Common myeloid progenitor, CD34-positive (primary cell): ENCODE measurements at regions not wholly inside any gene's neighbourhood (a gene's known extent, or its start where the extent isn't known, plus 50 kb on each side); places are given as distances from the start of the nearest gene placed in this dataset.

Experiments
- CTCF ChIA-PET: fragments of 350-600 bp; sonication (Branson Sonifier 250); formaldehyde crosslinking; loops from one replicate; lab custom pipeline; 2021; ENCODE audit warnings: antibody characterized with exemption; lab: Charles Lee
- POLR2A ChIA-PET: fragments of 350-600 bp; sonication (Branson Sonifier 250); formaldehyde crosslinking; loops from one replicate; lab custom pipeline; 2021; ENCODE audit warnings: antibody characterized with exemption; lab: Charles Lee
- DNase-seq, 3 donors: peaks; one replicate each; pipeline versions ENCODE4 v3.0.0 to v3.0.0-alpha.2; 2013
- H3K27ac ChIP-seq, 2 experiments: 1 replicate in 1 of 2; 2 replicates in 1 of 2; pipeline ENCODE4 v1.7.0; 2013; ENCODE audit warnings: inconsistent platforms in 2 of 2, low read length in 2 of 2, mild to moderate bottlenecking in 2 of 2, low read depth in 1 of 2, moderate library complexity in 1 of 2; ENCODE audit not compliant: severe bottlenecking in 2 of 2, insufficient read depth in 1 of 2, poor library complexity in 1 of 2
- H3K27me3 ChIP-seq, 5 experiments: replicated peaks in 2 of 5; 1 replicate in 3 of 5; 2 replicates in 2 of 5; pipeline versions ENCODE4 v1.6.1 to v1.7.0; 2013; ENCODE audit warnings: low read length in 4 of 5, mild to moderate bottlenecking in 2 of 5, moderate library complexity in 2 of 5, inconsistent platforms in 1 of 5; ENCODE audit not compliant: insufficient read depth in 5 of 5, control insufficient read depth in 4 of 5
- H3K36me3 ChIP-seq, 4 experiments: 1 replicate in 2 of 4; 2 replicates in 2 of 4; pipeline versions ENCODE4 v1.6.1 to v1.7.0; 2013; ENCODE audit warnings: low read length in 3 of 4, control low read depth in 1 of 4, mild to moderate bottlenecking in 1 of 4; ENCODE audit not compliant: control insufficient read depth in 4 of 4, insufficient read depth in 4 of 4
- H3K4me1 ChIP-seq, 4 experiments: 1 replicate in 3 of 4; 2 replicates in 1 of 4; pipeline versions ENCODE4 v1.6.1 to v1.7.1; 2013; ENCODE audit warnings: low read length in 3 of 4, mild to moderate bottlenecking in 3 of 4, control low read depth in 1 of 4, inconsistent platforms in 1 of 4, moderate library complexity in 1 of 4; ENCODE audit not compliant: control insufficient read depth in 4 of 4, insufficient read depth in 4 of 4; ENCODE audit errors: control extremely low read depth in 1 of 4
- H3K4me3 ChIP-seq, 7 experiments: 1 replicate in 4 of 7; 2 replicates in 3 of 7; pipeline versions ENCODE4 v1.5.1 to v1.7.0; 2013; ENCODE audit warnings: mild to moderate bottlenecking in 7 of 7, low read length in 6 of 7, moderate library complexity in 6 of 7, inconsistent platforms in 2 of 7, low read depth in 2 of 7, control low read depth in 1 of 7; ENCODE audit not compliant: insufficient read depth in 4 of 7, control insufficient read depth in 1 of 7; ENCODE audit errors: extremely low read depth in 1 of 7
- H3K9me3 ChIP-seq, 5 experiments: 1 replicate in 4 of 5; 2 replicates in 1 of 5; pipeline versions ENCODE4 v1.6.1 to v1.7.1; 2013; ENCODE audit warnings: low read length in 4 of 5, mild to moderate bottlenecking in 2 of 5, inconsistent platforms in 1 of 5, low read depth in 1 of 5, moderate library complexity in 1 of 5; ENCODE audit not compliant: control insufficient read depth in 4 of 5, insufficient read depth in 2 of 5; ENCODE audit errors: control extremely low read depth in 1 of 5
- WGBS: methylation state at CpG from one replicate; pipeline ENCODE4 v1.1.5; 2013; ENCODE audit not compliant: insufficient coverage; 5-methylcytosine and 5-hydroxymethylcytosine counted together

DNA sequence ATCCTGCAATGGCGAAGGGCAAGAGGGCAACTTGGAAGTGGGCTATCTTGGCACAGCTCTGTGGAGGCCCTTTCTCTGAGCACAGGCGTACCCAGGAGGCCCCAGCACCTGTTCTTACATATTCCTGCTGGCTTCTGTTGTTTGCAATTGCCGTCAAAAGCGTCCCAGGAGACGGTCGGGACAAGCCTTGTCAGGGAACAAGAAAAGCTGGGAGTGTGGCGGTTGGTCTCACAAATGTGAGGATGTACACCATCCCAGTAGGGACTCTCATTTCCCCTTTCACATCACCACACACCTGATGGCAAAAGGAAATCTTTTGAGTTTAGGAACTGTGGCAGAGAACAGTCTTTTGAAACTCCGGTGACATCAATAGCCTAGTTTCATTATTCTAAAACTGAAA, 94.7 kb upstream of the EFEMP1 start:
- H3K9me3 ChIP-seq, result no peaks in the 10 kb centered on the region
- WGBS, result 94% methylated on average over 6 of the region's 8 CpGs
- H3K4me1 ChIP-seq, result no peaks in the 10 kb centered on the region
- DNase-seq, result no peak
- ChIA-PET CTCF (no interaction called here), POLR2A (no interaction called here)
- no peak overlapping the region for H3K27ac ChIP-seq
- no peaks in the 10 kb centered on the region for H3K36me3 ChIP-seq
- no peak overlapping the region for H3K4me3 ChIP-seq
- H3K27me3 ChIP-seq, result peaks cover 0 to 3% (median 0%) of the 10 kb centered on the region in 5 experiments

DNA sequence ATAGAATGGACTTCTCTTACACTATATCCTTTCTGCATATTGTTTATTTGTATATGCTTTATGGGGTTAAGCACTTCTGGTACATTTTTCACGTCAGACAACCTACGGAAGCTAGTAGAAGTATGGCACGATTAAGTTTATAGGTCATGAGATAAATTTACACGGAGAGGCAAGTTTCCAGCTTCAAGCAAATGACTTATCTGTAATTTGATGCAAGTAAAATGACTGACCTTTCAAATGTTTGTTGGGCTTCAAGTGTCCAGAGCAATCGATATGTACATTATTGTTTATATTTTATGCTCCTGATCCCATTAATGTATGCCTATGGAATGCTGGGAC, 97.5 kb upstream of the EFEMP1 start:
- Histone ChIP-seq H3K27me3 (peaks cover 0 to 3% (median 0%) of the 10 kb centered on the region in 5 experiments), H3K9me3 (no peaks in the 10 kb centered on the region), H3K4me1 (no peaks in the 10 kb centered on the region), H3K4me3 (no peak overlapping the region), H3K27ac (no peak overlapping the region), H3K36me3 (no peaks in the 10 kb centered on the region)
- 84% methylated on average over 4 of the region's 5 CpGs for WGBS
- ChIA-PET POLR2A (no interaction called here), CTCF (interaction anchor here (1.5 kb wide), 1 partner anchor 11 kb away, joined by 4 read pairs; no protein-coding TSS in a partner anchor)
- no peak for DNase-seq

DNA sequence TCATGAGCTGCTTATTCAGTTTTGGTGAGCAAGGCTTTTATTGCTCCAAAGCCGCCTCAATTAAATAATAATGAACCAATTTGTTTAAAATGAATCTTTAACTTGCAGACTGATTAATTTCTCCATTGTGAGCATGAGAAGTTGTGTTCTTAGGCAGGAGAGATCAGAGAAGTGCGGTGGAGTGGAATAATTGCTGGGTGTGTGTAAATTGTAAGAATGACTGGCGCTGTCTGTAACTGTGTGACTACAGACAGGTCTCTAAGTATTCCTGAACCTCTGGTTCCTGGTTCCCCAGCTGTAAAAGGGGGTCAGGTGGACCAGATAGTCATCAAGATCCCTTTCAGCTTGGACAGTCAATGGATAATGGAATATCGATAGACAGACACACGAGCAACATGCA, 98.0 kb upstream of the EFEMP1 start:
- POLR2A ChIA-PET, result no interaction called here
- WGBS, result 96% methylated on average over 2 of the region's 5 CpGs
- H3K9me3 ChIP-seq, result no peaks in the 10 kb centered on the region
- H3K4me3 ChIP-seq, result no peak overlapping the region
- no peak for DNase-seq
- CTCF ChIA-PET, result no interaction called here
- no peaks in the 10 kb centered on the region for H3K36me3 ChIP-seq
- H3K27ac ChIP-seq, result no peak overlapping the region
- peaks cover 0 to 3% (median 0%) of the 10 kb centered on the region in 5 experiments for H3K27me3 ChIP-seq
- no peaks in the 10 kb centered on the region for H3K4me1 ChIP-seq

DNA sequence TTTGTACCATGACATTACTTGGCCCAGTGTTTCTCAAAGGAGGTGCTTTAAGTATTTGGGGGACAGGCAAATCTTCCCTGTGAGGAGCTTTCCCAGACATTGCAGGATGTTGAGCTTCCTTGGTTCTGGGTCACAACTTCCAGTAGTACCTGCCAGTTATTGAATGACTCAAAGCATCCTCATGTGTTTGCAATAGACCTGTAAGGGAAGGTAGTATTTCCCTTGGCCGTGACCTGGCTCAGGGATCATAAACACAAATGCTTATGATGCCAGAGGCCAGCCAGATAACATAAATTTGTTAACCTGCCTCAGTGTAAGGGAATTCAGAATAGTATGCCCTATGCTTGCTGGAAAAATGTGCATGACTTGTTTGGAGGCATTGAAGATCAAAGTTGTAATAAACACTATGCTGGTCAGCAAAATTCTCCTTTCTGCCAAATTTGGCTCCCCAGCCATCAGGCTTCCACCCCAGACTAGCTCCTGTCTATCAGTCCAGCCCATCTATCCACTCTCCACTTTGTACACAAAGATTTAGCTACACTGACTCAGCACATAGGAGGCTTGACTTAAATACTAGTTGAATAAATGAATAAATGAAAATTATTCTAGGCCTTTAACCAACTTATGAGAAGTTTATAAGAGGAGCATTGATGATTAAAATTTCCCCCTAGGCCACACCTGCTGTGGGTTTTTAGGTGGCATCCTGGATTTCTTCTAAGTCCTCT, 102.0 kb upstream of the EFEMP1 start:
- WGBS, result 100% methylated on average over 1 of the region's 1 CpG
- no peak for DNase-seq
- Histone ChIP-seq H3K4me1 (no peaks in the 10 kb centered on the region), H3K27ac (no peak overlapping the region), H3K27me3 (no peaks in the 10 kb centered on the region), H3K9me3 (no peaks in the 10 kb centered on the region), H3K36me3 (no peaks in the 10 kb centered on the region), H3K4me3 (no peak overlapping the region)
- POLR2A ChIA-PET, result no interaction called here
- CTCF ChIA-PET, result no interaction called here

DNA sequence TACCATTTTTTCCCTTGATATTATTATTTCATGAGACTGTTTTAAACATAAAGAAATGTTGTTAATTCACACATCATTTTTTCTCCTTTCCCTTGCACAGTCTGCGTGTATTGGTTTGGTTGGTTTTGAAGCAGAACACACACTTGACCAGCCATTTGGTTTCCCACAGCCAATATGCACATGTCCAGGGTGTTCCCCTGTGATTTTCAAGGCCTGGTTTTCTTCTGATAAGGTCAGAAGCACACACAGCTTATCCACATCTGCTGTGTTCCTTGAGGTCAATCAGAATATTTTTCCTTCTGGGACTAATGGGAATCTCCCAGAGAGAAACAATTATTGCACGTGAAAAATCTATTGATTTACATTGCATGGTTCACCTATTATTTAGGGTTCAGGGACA, 103.2 kb upstream of the EFEMP1 start:
- H3K9me3 ChIP-seq, result no peaks in the 10 kb centered on the region
- H3K4me1 ChIP-seq, result no peaks in the 10 kb centered on the region
- no peak overlapping the region for H3K27ac ChIP-seq
- H3K36me3 ChIP-seq, result no peaks in the 10 kb centered on the region
- no peak overlapping the region for H3K4me3 ChIP-seq
- WGBS, result 100% methylated on average over 1 of the region's 2 CpGs
- CTCF ChIA-PET, result no interaction called here
- no peak for DNase-seq
- POLR2A ChIA-PET, result no interaction called here
- no peaks in the 10 kb centered on the region for H3K27me3 ChIP-seq

DNA sequence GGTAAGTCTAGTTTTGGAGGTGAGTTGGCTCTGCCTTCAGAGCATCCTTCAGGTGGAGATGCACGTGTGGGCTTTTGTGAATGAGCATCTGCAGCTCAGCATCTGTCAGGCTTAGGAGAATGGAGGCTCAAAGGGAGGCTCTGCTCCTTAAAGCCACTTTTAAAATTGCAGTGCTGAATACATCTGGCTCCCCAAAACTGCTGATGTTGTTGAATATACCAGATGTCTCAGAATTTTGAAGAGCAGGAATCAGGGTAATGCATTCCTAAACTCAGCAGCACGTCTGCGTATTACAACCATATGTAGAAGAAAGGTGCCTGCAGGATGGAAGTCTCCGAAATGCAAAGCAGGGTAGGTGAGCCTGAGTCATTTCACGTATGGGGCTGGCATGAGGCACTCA, 106.5 kb upstream of the EFEMP1 start:
- H3K27ac ChIP-seq, result no peak overlapping the region
- no peaks in the 10 kb centered on the region for H3K36me3 ChIP-seq
- ChIA-PET CTCF (no interaction called here), POLR2A (no interaction called here)
- DNase-seq, result no peak
- no peaks in the 10 kb centered on the region for H3K9me3 ChIP-seq
- no peaks in the 10 kb centered on the region for H3K27me3 ChIP-seq
- 100% methylated on average over 3 of the region's 5 CpGs for WGBS
- no peaks in the 10 kb centered on the region for H3K4me1 ChIP-seq
- no peak overlapping the region for H3K4me3 ChIP-seq

DNA sequence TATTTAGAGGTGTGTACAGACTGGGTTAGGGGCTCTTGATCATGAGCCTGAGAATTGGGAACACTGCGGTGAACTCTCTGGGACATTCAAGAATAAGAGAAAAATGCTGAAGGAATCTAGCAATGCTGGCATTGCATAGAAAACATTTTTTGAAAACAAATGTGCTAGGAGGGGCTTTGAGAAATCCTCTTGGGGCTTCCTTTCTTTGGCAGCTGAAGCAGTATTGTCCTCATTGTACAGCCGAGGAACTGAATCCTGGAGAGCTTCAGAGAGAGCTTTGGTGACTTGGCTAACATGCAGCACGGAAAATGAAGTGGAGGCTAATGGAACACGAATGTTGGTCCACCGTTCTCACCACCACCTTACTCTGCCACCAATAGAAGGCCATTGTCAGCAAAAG, 107.3 kb upstream of the EFEMP1 start:
- Histone ChIP-seq H3K27ac (no peak overlapping the region), H3K4me3 (no peak overlapping the region), H3K27me3 (no peaks in the 10 kb centered on the region), H3K9me3 (no peaks in the 10 kb centered on the region), H3K4me1 (no peaks in the 10 kb centered on the region), H3K36me3 (no peaks in the 10 kb centered on the region)
- POLR2A ChIA-PET, result no interaction called here
- CTCF ChIA-PET, result no interaction called here
- 93% methylated on average over 3 of the region's 5 CpGs for WGBS
- no peak for DNase-seq
